Lower leg skin (tissue), 3 donors: ENCODE measurements at regions not wholly inside any gene's neighbourhood (a gene's known extent, or its start where the extent isn't known, plus 50 kb on each side); places are given as distances from the start of the nearest gene placed in this dataset.

Experiments used
- POLR2A ChIP-seq, 2 donors: fragments of 450-650 bp; IDR thresholded peaks; one replicate each; pipeline ENCODE4 v1.6.1; 2016 to 2017; ENCODE audit warnings: antibody characterized with exemption in 2 of 2, mild to moderate bottlenecking in 1 of 2, moderate library complexity in 1 of 2
- TF ChIP-seq, protein P1 (sequence below), 3 donors: fragments of 450-650 bp; IDR thresholded peaks; one replicate each; pipeline ENCODE4 v1.5.1; 2016; ENCODE audit warnings: antibody characterized with exemption in 3 of 3, mild to moderate bottlenecking in 3 of 3, moderate library complexity in 2 of 3

- TF ChIP-seq POLR2A (IDR thresholded peaks at IDR 0.05), result no peak
- TF ChIP-seq, protein P1, sequence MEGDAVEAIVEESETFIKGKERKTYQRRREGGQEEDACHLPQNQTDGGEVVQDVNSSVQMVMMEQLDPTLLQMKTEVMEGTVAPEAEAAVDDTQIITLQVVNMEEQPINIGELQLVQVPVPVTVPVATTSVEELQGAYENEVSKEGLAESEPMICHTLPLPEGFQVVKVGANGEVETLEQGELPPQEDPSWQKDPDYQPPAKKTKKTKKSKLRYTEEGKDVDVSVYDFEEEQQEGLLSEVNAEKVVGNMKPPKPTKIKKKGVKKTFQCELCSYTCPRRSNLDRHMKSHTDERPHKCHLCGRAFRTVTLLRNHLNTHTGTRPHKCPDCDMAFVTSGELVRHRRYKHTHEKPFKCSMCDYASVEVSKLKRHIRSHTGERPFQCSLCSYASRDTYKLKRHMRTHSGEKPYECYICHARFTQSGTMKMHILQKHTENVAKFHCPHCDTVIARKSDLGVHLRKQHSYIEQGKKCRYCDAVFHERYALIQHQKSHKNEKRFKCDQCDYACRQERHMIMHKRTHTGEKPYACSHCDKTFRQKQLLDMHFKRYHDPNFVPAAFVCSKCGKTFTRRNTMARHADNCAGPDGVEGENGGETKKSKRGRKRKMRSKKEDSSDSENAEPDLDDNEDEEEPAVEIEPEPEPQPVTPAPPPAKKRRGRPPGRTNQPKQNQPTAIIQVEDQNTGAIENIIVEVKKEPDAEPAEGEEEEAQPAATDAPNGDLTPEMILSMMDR (IDR thresholded peaks at IDR 0.05), result no peak
These were observed 161.9 kb downstream of the SUCLG1 start for GRCh38 chr2:84297155-84297554.
